SU-DHL-6 (cell line): ENCODE measurements at regions not wholly inside any gene's neighbourhood (a gene's known extent, or its start where the extent isn't known, plus 50 kb on each side); places are given as distances from the start of the nearest gene placed in this dataset.

Source experiments
- CTCF ChIP-seq: fragments of 200-600 bp; sonication (generic); IDR thresholded peaks from one replicate; pipeline ENCODE4 v1.5.1; 2017; ENCODE audit warnings: antibody characterized with exemption, mild to moderate bottlenecking, low read length, moderate library complexity; ENCODE audit not compliant: insufficient read depth, poor library complexity, severe bottlenecking
- EZH2phosphoT487 ChIP-seq: fragments of 200-600 bp; sonication (generic), shearing (Covaris generic); conservative IDR thresholded peaks from 2 replicates; pipeline ENCODE4 v1.6.1; 2018; ENCODE audit warnings: mild to moderate bottlenecking, antibody characterized with exemption, low read length, moderate library complexity, mixed read lengths

DNA sequence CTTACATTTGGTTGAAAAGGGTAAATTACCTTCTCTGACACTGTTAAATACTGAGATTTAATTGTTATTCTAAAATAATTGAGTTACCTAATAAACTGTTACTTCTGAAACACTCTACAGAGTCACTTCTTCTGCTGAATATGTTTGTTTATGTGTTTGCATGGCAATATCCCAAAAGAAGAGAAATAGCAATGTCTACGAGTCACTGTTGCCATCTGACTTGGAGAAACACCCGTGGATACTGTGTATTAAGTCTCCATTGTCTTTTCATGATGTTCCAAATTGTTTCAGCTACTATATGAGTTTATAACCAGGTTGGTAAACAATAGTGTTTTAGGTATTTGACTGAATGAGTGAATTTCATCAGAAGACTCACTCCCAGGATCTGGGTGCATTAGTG lies 754.2 kb upstream of the ID2 start:
- no peak for TF ChIP-seq CTCF
- TF ChIP-seq EZH2phosphoT487, result no peak
